Epithelial cell of proximal tubule (primary cell): ENCODE measurements at regions not wholly inside any gene's neighbourhood (a gene's known extent, or its start where the extent isn't known, plus 50 kb on each side); places are given as distances from the start of the nearest gene placed in this dataset.

ENCODE experiments used
- DNase-seq: peaks from one replicate; pipeline ENCODE4 v3.0.0-alpha.2; 2011; ENCODE audit warnings: low read depth
- H3K4me3 ChIP-seq: 2 replicates; pipeline ENCODE4 v1.5.1; 2011; ENCODE audit warnings: low read depth, mild to moderate bottlenecking, low read length
- TF ChIP-seq, protein P1 (sequence below): conservative IDR thresholded peaks from 2 replicates; pipeline ENCODE4 v1.5.1; 2012; ENCODE audit warnings: low read depth, mild to moderate bottlenecking, low read length

DNA sequence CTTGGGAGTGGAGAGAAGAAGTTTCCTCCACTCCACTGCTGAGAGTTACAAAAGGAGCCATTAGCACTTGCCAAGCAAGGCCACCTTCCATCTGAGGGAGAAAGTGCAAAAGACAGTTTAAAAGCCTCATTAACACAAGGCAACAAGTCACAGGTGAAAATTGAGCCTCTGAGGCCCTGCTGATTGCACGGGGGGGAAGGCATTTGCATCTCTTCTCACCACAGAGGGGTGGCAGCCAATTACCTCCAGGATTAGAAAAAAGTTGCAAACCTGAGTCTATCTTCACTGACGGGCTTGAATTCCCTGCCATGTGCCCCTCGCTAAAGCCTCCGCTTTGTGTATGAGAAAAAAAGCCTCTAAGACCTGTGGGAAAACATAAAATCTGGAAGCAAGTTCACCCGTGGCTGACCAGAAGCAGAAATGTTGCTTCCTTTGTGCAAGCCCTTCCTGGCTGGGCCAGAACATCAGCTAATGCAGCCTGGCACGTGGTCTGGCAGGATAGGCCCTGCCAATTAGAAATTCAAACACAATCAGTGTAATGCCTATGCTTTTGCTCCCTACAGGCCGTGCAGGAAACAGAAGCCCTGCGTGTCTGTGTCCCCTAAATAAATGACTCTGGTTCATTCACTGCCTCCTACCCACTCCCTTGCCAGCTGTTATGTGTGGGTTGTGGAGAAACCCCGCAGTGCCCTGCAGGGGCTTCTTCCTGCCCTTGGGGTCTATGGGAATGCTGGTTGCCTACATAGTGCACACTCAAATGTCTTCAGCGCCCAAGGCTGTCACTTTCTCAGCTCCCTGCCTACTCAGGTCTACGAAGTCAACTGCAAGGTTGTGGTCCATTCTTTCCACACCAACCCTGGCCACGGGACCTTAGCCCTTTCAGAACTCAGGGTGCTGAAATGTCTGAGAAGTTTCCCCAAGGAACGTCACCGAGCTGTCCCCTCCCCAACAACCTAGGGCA lies 150.2 kb downstream of the UQCRFS1 start:
- no peak overlapping the region for H3K4me3 ChIP-seq
- TF ChIP-seq, protein P1, sequence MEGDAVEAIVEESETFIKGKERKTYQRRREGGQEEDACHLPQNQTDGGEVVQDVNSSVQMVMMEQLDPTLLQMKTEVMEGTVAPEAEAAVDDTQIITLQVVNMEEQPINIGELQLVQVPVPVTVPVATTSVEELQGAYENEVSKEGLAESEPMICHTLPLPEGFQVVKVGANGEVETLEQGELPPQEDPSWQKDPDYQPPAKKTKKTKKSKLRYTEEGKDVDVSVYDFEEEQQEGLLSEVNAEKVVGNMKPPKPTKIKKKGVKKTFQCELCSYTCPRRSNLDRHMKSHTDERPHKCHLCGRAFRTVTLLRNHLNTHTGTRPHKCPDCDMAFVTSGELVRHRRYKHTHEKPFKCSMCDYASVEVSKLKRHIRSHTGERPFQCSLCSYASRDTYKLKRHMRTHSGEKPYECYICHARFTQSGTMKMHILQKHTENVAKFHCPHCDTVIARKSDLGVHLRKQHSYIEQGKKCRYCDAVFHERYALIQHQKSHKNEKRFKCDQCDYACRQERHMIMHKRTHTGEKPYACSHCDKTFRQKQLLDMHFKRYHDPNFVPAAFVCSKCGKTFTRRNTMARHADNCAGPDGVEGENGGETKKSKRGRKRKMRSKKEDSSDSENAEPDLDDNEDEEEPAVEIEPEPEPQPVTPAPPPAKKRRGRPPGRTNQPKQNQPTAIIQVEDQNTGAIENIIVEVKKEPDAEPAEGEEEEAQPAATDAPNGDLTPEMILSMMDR, result no peak
- DNase-seq, result no peak

DNA sequence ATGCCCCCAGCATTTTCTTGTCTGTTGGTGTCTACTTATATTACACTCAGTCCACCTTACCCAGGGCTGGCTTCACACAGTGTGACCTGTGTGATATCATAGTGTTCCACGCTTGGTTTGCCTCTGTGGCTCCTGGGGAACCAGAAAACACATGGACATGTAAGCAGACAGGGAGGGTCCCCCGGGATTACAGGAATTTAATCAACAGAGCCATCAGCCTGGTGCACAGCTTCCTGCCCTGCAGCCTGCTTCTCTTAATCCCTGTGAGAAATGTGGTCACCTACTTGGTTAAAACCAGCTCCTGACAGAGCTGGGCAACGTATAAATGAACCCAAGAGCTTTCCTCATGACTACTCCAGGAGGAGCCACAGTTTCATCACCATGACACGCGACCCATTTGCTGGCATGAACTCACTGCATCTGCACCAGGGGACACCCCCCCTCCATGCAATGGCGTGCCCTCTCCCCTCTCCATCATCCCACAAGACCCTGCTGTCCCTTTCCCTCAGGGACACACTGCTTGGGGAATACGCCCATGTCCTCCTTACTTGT lies 152.1 kb downstream of the UQCRFS1 start:
- TF ChIP-seq, protein P1, result no peak
- no peak for DNase-seq
- no peak overlapping the region for H3K4me3 ChIP-seq

- no peak for DNase-seq
- TF ChIP-seq, protein P1, result no peak
- no peak overlapping the region for H3K4me3 ChIP-seq
Measured at GRCh38 chr19:29056535-29056934, 156.4 kb downstream of the UQCRFS1 start.

DNA sequence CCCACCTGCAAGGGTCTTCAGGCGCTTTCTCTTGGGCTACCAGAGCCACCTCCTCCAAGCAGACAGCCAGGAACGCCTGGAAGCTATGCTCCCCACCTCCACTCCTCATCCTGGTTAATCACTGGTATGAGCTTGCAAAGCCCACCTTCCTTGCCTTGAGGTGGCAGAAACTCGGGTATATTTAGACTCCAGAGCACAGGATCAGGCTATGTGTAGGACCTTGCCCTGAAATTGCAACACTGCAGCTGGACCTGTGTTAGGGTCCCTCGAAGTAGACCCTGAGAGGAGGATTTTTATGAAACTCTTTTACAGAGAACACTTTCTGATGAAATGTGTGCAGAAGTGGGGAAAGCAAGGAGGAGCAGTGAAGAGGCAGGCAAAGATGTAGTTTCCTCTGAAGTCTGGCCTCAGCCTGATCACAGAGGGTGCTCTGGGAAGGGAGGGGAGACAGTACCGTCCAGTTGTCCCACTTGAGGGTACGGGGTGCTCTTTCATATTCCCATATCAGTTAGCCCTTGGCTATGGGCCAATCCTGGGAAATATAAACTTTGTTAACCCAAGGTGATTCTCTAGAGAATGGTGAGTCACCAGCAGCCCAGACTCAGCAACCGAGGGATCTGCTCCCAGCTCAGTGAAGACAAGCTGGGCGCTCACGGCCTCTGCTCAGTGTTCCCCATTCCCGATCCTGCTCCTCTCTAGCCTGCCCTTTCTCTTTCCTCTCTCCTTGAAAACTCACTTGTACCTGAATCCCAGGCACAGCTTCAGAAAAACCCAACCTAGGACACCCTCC lies 157.9 kb downstream of the UQCRFS1 start:
- no peak for DNase-seq
- TF ChIP-seq, protein P1, result no peak
- no peak overlapping the region for H3K4me3 ChIP-seq

- DNase-seq, result no peak
- no peak overlapping the region for H3K4me3 ChIP-seq
- TF ChIP-seq, protein P1, result no peak
Measured at GRCh38 chr19:29048873-29049272, 164.1 kb downstream of the UQCRFS1 start.

DNA sequence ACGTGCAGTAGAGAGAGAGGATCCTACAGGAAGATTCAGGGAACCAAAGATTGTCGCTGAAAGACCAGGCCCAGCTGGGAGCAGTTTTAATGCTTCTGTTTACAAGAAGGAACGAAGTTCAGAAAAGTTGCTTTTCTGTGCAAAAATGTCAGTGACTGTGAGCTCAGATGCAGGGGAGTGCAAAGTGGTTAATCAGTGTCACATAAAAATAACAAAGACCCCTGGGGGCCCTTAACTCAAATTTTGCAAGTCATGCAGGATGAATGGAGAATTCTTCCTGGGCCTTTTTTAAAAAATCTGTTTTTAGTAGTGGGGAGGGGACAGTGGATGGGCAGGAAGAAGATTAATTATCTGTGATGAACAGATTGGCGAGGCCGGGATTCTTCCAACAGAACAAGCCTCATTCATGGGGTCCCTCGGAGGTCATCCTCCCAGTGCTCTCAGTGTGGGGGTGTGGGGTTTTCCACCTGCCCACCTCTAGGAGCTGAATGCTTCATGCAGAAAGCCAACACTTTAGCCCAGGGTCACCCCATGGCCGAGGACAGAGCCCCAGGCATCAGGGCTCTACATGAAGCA lies 167.2 kb downstream of the UQCRFS1 start:
- TF ChIP-seq, protein P1, result no peak
- no peak for DNase-seq
- no peak overlapping the region for H3K4me3 ChIP-seq
